Trophoblast cell (in vitro differentiated cells and primary cell): ENCODE measurements at regions not wholly inside any gene's neighbourhood (a gene's known extent, or its start where the extent isn't known, plus 50 kb on each side); places are given as distances from the start of the nearest gene placed in this dataset.

Source experiments
- DNase-seq, 2 donors: peaks; one replicate each; pipeline ENCODE4 v3.0.0-alpha.2; 2016
- H2AFZ ChIP-seq: 2 replicates; pipeline ENCODE4 v1.6.1; 2013; ENCODE audit warnings: low read length, moderate library complexity, mild to moderate bottlenecking; ENCODE audit not compliant: insufficient read depth, poor library complexity
- H2AK5ac ChIP-seq: 2 replicates; pipeline ENCODE4 v1.6.1; 2013; ENCODE audit warnings: mild to moderate bottlenecking, low read length
- H2BK120ac ChIP-seq: 2 replicates; pipeline ENCODE4 v1.6.1; 2013; ENCODE audit warnings: low read length, mild to moderate bottlenecking, moderate library complexity; ENCODE audit not compliant: insufficient read depth, poor library complexity
- H2BK12ac ChIP-seq: 2 replicates; pipeline ENCODE4 v1.6.1; 2013; ENCODE audit warnings: mild to moderate bottlenecking, low read length, moderate library complexity
- H2BK5ac ChIP-seq: 2 replicates; pipeline ENCODE4 v1.6.1; 2013; ENCODE audit warnings: low read length, low read depth, moderate library complexity, mild to moderate bottlenecking; ENCODE audit not compliant: poor library complexity
- H3K14ac ChIP-seq: 2 replicates; pipeline ENCODE4 v1.6.1; 2013; ENCODE audit warnings: mild to moderate bottlenecking, low read length
- H3K18ac ChIP-seq: 2 replicates; pipeline ENCODE4 v1.6.1; 2013; ENCODE audit warnings: mild to moderate bottlenecking, low read length
- H3K23ac ChIP-seq: 2 replicates; pipeline ENCODE4 v1.6.1; 2013; ENCODE audit warnings: low read length
- H3K27ac ChIP-seq: 2 replicates; pipeline ENCODE4 v1.5.1; 2013; ENCODE audit warnings: low read depth, mild to moderate bottlenecking, inconsistent platforms, low read length, moderate library complexity
- H3K27me3 ChIP-seq: 2 replicates; pipeline ENCODE4 v1.6.1; 2013; ENCODE audit warnings: inconsistent platforms, mild to moderate bottlenecking, low read length, moderate library complexity; ENCODE audit not compliant: insufficient read depth
- H3K36me3 ChIP-seq, 2 experiments: 1 replicate in 1 of 2; 2 replicates in 1 of 2; pipeline ENCODE4 v1.6.1; 2013; ENCODE audit warnings: low read length in 2 of 2, mild to moderate bottlenecking in 2 of 2, moderate library complexity in 1 of 2; ENCODE audit not compliant: insufficient read depth in 2 of 2, control insufficient read depth in 1 of 2
- H3K4ac ChIP-seq: 2 replicates; pipeline ENCODE4 v1.6.1; 2013; ENCODE audit warnings: low read depth, mild to moderate bottlenecking, low read length, moderate library complexity
- H3K4me1 ChIP-seq, 2 experiments: 1 replicate in 1 of 2; 2 replicates in 1 of 2; pipeline ENCODE4 v1.6.1; 2013; ENCODE audit warnings: low read length in 2 of 2, mild to moderate bottlenecking in 2 of 2, moderate library complexity in 1 of 2; ENCODE audit not compliant: insufficient read depth in 2 of 2, control insufficient read depth in 1 of 2
- H3K4me2 ChIP-seq: 2 replicates; pipeline ENCODE4 v1.6.1; 2013; ENCODE audit warnings: inconsistent platforms, mild to moderate bottlenecking, low read length, moderate library complexity
- H3K4me3 ChIP-seq: 2 replicates; pipeline ENCODE4 v1.5.1; 2013; ENCODE audit warnings: mild to moderate bottlenecking, low read depth, low read length, inconsistent platforms
- H3K79me1 ChIP-seq: one replicate; pipeline ENCODE4 v1.6.1; 2013; ENCODE audit warnings: low read length
- H3K79me2 ChIP-seq: 2 replicates; pipeline ENCODE4 v1.6.1; 2013; ENCODE audit warnings: low read length, mild to moderate bottlenecking; ENCODE audit not compliant: control insufficient read depth, insufficient read depth, poor library complexity
- H3K9ac ChIP-seq: 2 replicates; pipeline ENCODE4 v1.6.1; 2013; ENCODE audit warnings: mild to moderate bottlenecking, low read length
- H3K9me3 ChIP-seq: 2 replicates; pipeline ENCODE4 v1.6.1; 2013; ENCODE audit warnings: low read depth, mild to moderate bottlenecking, control low read depth, inconsistent platforms, low read length; ENCODE audit not compliant: insufficient read depth
- H4K12ac ChIP-seq: 2 replicates; pipeline ENCODE4 v1.6.1; 2013; ENCODE audit warnings: low read depth, mild to moderate bottlenecking, low read length, moderate library complexity
- H4K8ac ChIP-seq: 2 replicates; pipeline ENCODE4 v1.6.1; 2013; ENCODE audit warnings: low read depth, mild to moderate bottlenecking, low read length, moderate library complexity
- H4K91ac ChIP-seq: one replicate; pipeline ENCODE4 v1.6.1; 2013; ENCODE audit warnings: low read depth, mild to moderate bottlenecking, low read length, moderate library complexity
- WGBS: extraction: QIAGEN DNeasy Blood & Tissue Kit; methylation state at CpG from one replicate; pipeline ENCODE4 v1.1.7; 2013; ENCODE audit warnings: missing lambda C conversion rate; ENCODE audit not compliant: insufficient read length, insufficient coverage; ENCODE audit errors: extremely low coverage; 5-methylcytosine and 5-hydroxymethylcytosine counted together

DNA sequence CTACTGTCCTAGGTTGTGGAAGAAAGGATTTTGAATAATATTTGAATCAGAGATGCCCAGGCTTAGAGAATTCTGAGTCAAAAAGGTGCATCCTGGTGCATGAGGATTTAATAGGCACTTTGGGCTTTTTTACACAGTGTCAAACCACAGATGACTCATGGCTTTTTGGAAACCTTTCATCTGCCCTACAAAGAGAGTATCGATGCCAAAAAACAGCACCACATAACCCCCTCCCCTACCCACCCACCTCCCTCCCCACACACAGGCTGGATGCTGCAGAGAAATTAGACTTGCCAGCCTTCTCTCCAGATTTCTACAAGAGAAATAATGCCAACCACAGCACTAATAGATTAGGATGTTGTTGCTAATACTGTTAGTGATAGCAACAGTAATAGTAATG lies 779.3 kb downstream of the NLGN4X start:
- Histone ChIP-seq H2BK120ac (no peak overlapping the region), H3K27me3 (no peaks in the 10 kb centered on the region), H2AFZ (no peak overlapping the region), H2AK5ac (no peak overlapping the region), H3K79me1 (no peaks in the 10 kb centered on the region), H4K12ac (no peak overlapping the region), H2BK12ac (no peak overlapping the region), H4K8ac (no peak overlapping the region), H3K9me3 (no peaks in the 10 kb centered on the region), H3K36me3 (no peaks in the 10 kb centered on the region), H3K4me1 (no peaks in the 10 kb centered on the region), H2BK5ac (no peak overlapping the region), H3K4me2 (no peak overlapping the region), H4K91ac (no peak overlapping the region), H3K14ac (no peak overlapping the region), H3K9ac (no peak overlapping the region), H3K23ac (no peak overlapping the region), H3K4me3 (no peak overlapping the region), H3K18ac (no peak overlapping the region), H3K4ac (no peak overlapping the region), H3K27ac (no peak overlapping the region), H3K79me2 (no peaks in the 10 kb centered on the region)
- WGBS = no CpG with 5 or more reads among the region's 1 CpG
- DNase-seq = no peak

GRCh38 chrX:5431823-5432222 lies 796.8 kb downstream of the NLGN4X start:
- Histone ChIP-seq H2BK120ac (no peak overlapping the region), H4K91ac (no peak overlapping the region), H3K9ac (no peak overlapping the region), H3K27ac (no peak overlapping the region), H3K23ac (no peak overlapping the region), H2BK12ac (no peak overlapping the region), H3K9me3 (no peaks in the 10 kb centered on the region), H3K14ac (no peak overlapping the region), H3K4me2 (no peak overlapping the region), H3K18ac (no peak overlapping the region), H4K12ac (no peak overlapping the region), H2AFZ (no peak overlapping the region), H2AK5ac (no peak overlapping the region), H3K36me3 (peaks cover 0 to 1% of the 10 kb centered on the region in 2 experiments), H3K79me1 (no peaks in the 10 kb centered on the region), H3K4ac (no peak overlapping the region), H3K27me3 (no peaks in the 10 kb centered on the region), H4K8ac (no peak overlapping the region), H3K79me2 (no peaks in the 10 kb centered on the region), H3K4me1 (no peaks in the 10 kb centered on the region), H3K4me3 (no peak overlapping the region), H2BK5ac (no peak overlapping the region)
- no peak for DNase-seq

DNA sequence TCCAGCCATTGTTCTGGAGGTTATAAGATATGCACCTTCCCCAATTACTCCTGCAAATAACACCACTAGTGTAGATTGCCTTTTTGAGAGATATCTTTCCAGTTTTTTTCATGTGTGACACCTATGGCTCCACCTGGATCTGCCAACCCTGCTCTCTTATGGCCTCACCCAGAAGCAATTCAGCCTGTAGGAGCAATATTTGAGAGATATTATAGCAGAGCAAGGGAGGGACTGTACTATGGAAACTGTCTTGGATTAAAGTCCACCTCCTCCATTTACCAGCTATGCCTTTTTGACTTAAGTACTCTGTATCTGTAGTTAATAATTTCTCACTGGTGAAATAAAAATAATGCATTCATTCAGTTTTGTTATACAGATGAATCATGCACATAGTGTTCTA lies 803.5 kb downstream of the NLGN4X start:
- Histone ChIP-seq H4K12ac (no peak overlapping the region), H2AFZ (no peak overlapping the region), H3K4me1 (no peaks in the 10 kb centered on the region), H2BK120ac (no peak overlapping the region), H3K79me1 (no peaks in the 10 kb centered on the region), H2AK5ac (no peak overlapping the region), H3K36me3 (peaks cover 0 to 1% of the 10 kb centered on the region in 2 experiments), H3K9ac (no peak overlapping the region), H4K8ac (no peak overlapping the region), H3K4ac (no peak overlapping the region), H4K91ac (no peak overlapping the region), H3K23ac (no peak overlapping the region), H3K27me3 (no peaks in the 10 kb centered on the region), H3K4me3 (no peak overlapping the region), H3K27ac (no peak overlapping the region), H2BK12ac (no peak overlapping the region), H3K14ac (no peak overlapping the region), H3K79me2 (no peaks in the 10 kb centered on the region), H3K4me2 (no peak overlapping the region), H3K18ac (no peak overlapping the region), H2BK5ac (no peak overlapping the region), H3K9me3 (no peaks in the 10 kb centered on the region)
- no peak for DNase-seq

DNA sequence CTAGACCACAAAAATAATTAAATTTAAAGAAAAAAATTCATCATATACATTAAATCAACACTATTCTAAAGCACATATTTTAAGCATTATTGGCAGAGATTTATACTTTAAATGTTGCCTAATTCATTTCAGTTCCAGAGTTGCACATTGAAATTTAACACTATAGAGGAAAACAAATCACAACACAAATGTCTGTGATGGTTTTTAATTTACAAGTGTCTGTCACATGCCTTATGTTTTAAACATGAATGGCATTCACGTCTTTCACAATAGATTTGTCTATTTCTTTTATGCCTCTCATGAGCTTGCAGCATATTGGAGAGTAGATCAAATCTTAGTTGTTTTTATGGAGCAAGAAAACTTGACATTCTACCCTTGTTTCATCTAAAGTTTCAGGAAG lies 811.3 kb downstream of the NLGN4X start:
- Histone ChIP-seq H3K4me2 (no peak overlapping the region), H3K18ac (no peak overlapping the region), H3K36me3 (no peaks in the 10 kb centered on the region), H2AK5ac (no peak overlapping the region), H4K91ac (no peak overlapping the region), H2BK120ac (no peak overlapping the region), H3K79me1 (no peaks in the 10 kb centered on the region), H2BK5ac (no peak overlapping the region), H3K23ac (no peak overlapping the region), H2BK12ac (no peak overlapping the region), H3K4me3 (no peak overlapping the region), H3K9me3 (no peaks in the 10 kb centered on the region), H3K27ac (no peak overlapping the region), H3K27me3 (no peaks in the 10 kb centered on the region), H3K14ac (no peak overlapping the region), H3K4ac (no peak overlapping the region), H3K9ac (no peak overlapping the region), H4K8ac (no peak overlapping the region), H3K79me2 (no peaks in the 10 kb centered on the region), H4K12ac (no peak overlapping the region), H2AFZ (no peak overlapping the region), H3K4me1 (no peaks in the 10 kb centered on the region)
- WGBS = no CpG with 5 or more reads among the region's 1 CpG
- no peak for DNase-seq

DNA sequence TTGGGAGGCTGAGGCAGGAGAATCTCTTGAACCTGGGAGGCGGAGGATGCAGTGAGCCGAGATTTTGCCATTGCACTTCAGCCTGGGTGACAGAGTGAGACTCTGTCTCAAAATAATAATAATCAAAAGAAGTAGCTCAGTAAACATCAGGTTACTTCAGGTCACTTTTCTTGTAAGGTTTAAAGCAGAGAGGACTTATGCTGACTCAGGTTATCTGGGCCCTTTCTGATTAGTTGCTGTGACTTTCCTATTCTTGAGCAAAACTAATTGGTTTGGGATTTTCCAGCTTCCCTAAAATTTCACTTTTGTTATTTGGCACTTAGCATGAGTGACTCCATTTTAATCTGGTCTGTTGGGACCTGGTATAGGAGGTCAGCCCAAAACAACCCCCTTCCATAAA lies 812.9 kb downstream of the NLGN4X start:
- H3K79me1 ChIP-seq = no peaks in the 10 kb centered on the region
- no peak overlapping the region for H4K91ac ChIP-seq
- no peak overlapping the region for H2AFZ ChIP-seq
- no peak overlapping the region for H3K14ac ChIP-seq
- H3K27ac ChIP-seq = no peak overlapping the region
- no peaks in the 10 kb centered on the region for H3K27me3 ChIP-seq
- H3K4me2 ChIP-seq = no peak overlapping the region
- no peak overlapping the region for H3K18ac ChIP-seq
- H3K79me2 ChIP-seq = no peaks in the 10 kb centered on the region
- H4K12ac ChIP-seq = no peak overlapping the region
- no peaks in the 10 kb centered on the region for H3K36me3 ChIP-seq
- H2BK12ac ChIP-seq = no peak overlapping the region
- no peaks in the 10 kb centered on the region for H3K4me1 ChIP-seq
- no peak overlapping the region for H3K4ac ChIP-seq
- H2AK5ac ChIP-seq = no peak overlapping the region
- no peak overlapping the region for H3K23ac ChIP-seq
- DNase-seq = no peak
- no peaks in the 10 kb centered on the region for H3K9me3 ChIP-seq
- no peak overlapping the region for H3K4me3 ChIP-seq
- no peak overlapping the region for H2BK120ac ChIP-seq
- H3K9ac ChIP-seq = no peak overlapping the region
- H4K8ac ChIP-seq = no peak overlapping the region
- WGBS = no CpG with 5 or more reads among the region's 2 CpGs
- no peak overlapping the region for H2BK5ac ChIP-seq
